A673 (cell line): ENCODE measurements at regions not wholly inside any gene's neighbourhood (a gene's known extent, or its start where the extent isn't known, plus 50 kb on each side); places are given as distances from the start of the nearest gene placed in this dataset.

Experiments
- BruUV-seq: library from RNA; stranded (reverse); fragments of 400-500 nt; replicated peaks from 2 replicates; lab custom pipeline; 2021; lab: Mats Ljungman, UMichigan
- CTCF ChIA-PET: fragments of 300-600 bp; sonication (Branson Sonifier 250); formaldehyde crosslinking; loops from one replicate; lab custom pipeline; 2022; ENCODE audit warnings: antibody characterized with exemption; lab: Charles Lee
- POLR2A ChIA-PET: fragments of 300-600 bp; sonication (Branson Sonifier 250); formaldehyde crosslinking; loops from one replicate; lab custom pipeline; 2022; ENCODE audit warnings: antibody characterized with exemption; ENCODE audit not compliant: low non-redundant PET; lab: Charles Lee
- DNase-seq: peaks from one replicate; pipeline ENCODE4 v3.0.0-alpha.2; 2015; ENCODE audit warnings: low spot score
- H3K27ac ChIP-seq: fragments of 200-600 bp; sonication (generic); 2 replicates; pipeline ENCODE4 v1.5.1; 2016; ENCODE audit warnings: mixed run types, low read depth, mild to moderate bottlenecking, mixed read lengths, antibody characterized with exemption, low read length; ENCODE audit not compliant: poor library complexity, severe bottlenecking
- H3K27me3 ChIP-seq: fragments of 200-600 bp; sonication (generic); replicated peaks from 2 replicates; pipeline ENCODE4 v1.6.1; 2017; ENCODE audit warnings: mixed run types, low read depth, mild to moderate bottlenecking, mixed read lengths, antibody characterized with exemption, low read length; ENCODE audit not compliant: insufficient read depth, poor library complexity
- H3K36me3 ChIP-seq: fragments of 200-600 bp; sonication (generic); 2 replicates; pipeline ENCODE4 v1.6.1; 2016; ENCODE audit warnings: mixed run types, mild to moderate bottlenecking, mixed read lengths, antibody characterized with exemption, low read length; ENCODE audit not compliant: insufficient read depth, poor library complexity, severe bottlenecking
- H3K4me1 ChIP-seq: fragments of 200-600 bp; sonication (generic); 2 replicates; pipeline ENCODE4 v1.6.1; 2017; ENCODE audit warnings: mixed run types, mild to moderate bottlenecking, mixed read lengths, antibody characterized with exemption, low read length; ENCODE audit not compliant: insufficient read depth, poor library complexity, severe bottlenecking
- H3K4me3 ChIP-seq: fragments of 200-600 bp; sonication (generic); 2 replicates; pipeline ENCODE4 v1.5.1; 2016; ENCODE audit warnings: low read depth, mixed run types, mild to moderate bottlenecking, mixed read lengths, low read length; ENCODE audit not compliant: poor library complexity, severe bottlenecking
- H3K9me3 ChIP-seq: fragments of 200-600 bp; sonication (generic); 2 replicates; pipeline ENCODE4 v1.6.1; 2016; ENCODE audit warnings: mixed run types, low read depth, mild to moderate bottlenecking, mixed read lengths, antibody characterized with exemption, low read length; ENCODE audit not compliant: poor library complexity, severe bottlenecking
- CTCF ChIP-seq: fragments of 300-800, 200-600 bp; sonication (generic); conservative IDR thresholded peaks from 2 replicates; pipeline ENCODE4 v1.5.1; 2017; ENCODE audit warnings: low read depth, mild to moderate bottlenecking, antibody characterized with exemption, low read length, moderate library complexity, mixed read lengths
- EZH2 ChIP-seq: fragments of 200-600 bp; sonication (generic); IDR thresholded peaks from 2 replicates; pipeline ENCODE4 v1.6.1; 2017; ENCODE audit warnings: borderline replicate concordance, low read depth, mild to moderate bottlenecking, mixed read lengths, antibody characterized with exemption, low read length; ENCODE audit not compliant: poor library complexity, severe bottlenecking
- intact Hi-C: fragments of 100-400 bp; cut with micrococcal nuclease; formaldehyde crosslinking; loops from one replicate; pipeline ENCODE4 v1.10.0; 2022; ENCODE audit not compliant: unreplicated experiment

- BruUV-seq: no TSS peak
- Histone ChIP-seq H3K4me1 (no peaks in the 10 kb centered on the region), H3K27ac (no peak overlapping the region), H3K27me3 (no peaks in the 10 kb centered on the region), H3K9me3 (no peaks in the 10 kb centered on the region), H3K36me3 (no peaks in the 10 kb centered on the region), H3K4me3 (no peak overlapping the region)
- ChIA-PET POLR2A (no interaction called here), CTCF (no interaction called here)
- intact Hi-C loops: no loop called here
- TF ChIP-seq EZH2: no peak
- TF ChIP-seq CTCF: no peak
- no peak for DNase-seq
Measured at GRCh38 chr11:45572354-45573123, 92.9 kb downstream of the CHST1 start.

GRCh38 chr11:45569776-45570175 is 95.6 kb downstream of the CHST1 start:
- ChIA-PET CTCF (no interaction called here), POLR2A (interaction anchor here (0.5 kb wide), 1 partner anchor 23 kb away, joined by 5 read pairs; no protein-coding TSS in a partner anchor)
- no peaks in the 10 kb centered on the region for H3K4me1 ChIP-seq

GRCh38 chr11:45568049-45568448 is 97.4 kb downstream of the CHST1 start:
- Histone ChIP-seq H3K27me3 (no peaks in the 10 kb centered on the region), H3K4me3 (no peak overlapping the region), H3K36me3 (no peaks in the 10 kb centered on the region), H3K4me1 (no peaks in the 10 kb centered on the region), H3K9me3 (no peaks in the 10 kb centered on the region), H3K27ac (no peak overlapping the region)
- POLR2A ChIA-PET: no interaction called here
- no peak for DNase-seq
- CTCF ChIA-PET: no interaction called here
- BruUV-seq: no TSS peak
- TF ChIP-seq EZH2 (no peak), CTCF (no peak)
- intact Hi-C loops: no loop called here

More at GRCh38 chr11:45569776-45570175, 95.6 kb downstream of the CHST1 start:
- Histone ChIP-seq H3K27me3 (no peaks in the 10 kb centered on the region), H3K9me3 (no peaks in the 10 kb centered on the region), H3K27ac (no peak overlapping the region), H3K4me3 (no peak overlapping the region), H3K36me3 (no peaks in the 10 kb centered on the region)
- TF ChIP-seq EZH2 (no peak), CTCF (no peak)
- BruUV-seq: no TSS peak
- DNase-seq: no peak
- intact Hi-C loops: no loop called here
